ENCODE measurements at regions not wholly inside any gene's neighbourhood (a gene's known extent, or its start where the extent isn't known, plus 50 kb on each side); places are given as distances from the start of the nearest gene placed in this dataset.
"Not testable (repeated sequence)": the region's sequence is repeated elsewhere in the genome, so short reads cannot be mapped to it uniquely, and the experiment has no call there.

DNA sequence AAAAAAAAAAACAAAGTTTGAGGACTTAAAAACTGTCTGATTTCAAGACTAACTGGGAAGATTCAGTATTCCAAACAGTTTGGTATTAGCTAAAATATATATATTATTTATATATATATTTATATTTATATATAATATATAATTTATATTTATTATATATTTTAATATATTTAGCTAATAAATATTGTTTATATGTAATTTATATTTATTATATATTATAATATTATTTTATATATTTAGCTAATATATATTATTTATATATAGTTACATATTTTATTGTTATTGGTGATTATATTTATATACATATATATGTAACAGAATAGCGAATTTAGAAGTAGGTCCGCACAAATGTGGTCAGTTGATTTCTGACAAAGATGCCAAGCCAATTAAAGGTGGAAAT is 480.2 kb upstream of the C1orf87 start:
- DNase-seq (ENCODE audit: low read depth in 2 of 2), result no peak

DNA sequence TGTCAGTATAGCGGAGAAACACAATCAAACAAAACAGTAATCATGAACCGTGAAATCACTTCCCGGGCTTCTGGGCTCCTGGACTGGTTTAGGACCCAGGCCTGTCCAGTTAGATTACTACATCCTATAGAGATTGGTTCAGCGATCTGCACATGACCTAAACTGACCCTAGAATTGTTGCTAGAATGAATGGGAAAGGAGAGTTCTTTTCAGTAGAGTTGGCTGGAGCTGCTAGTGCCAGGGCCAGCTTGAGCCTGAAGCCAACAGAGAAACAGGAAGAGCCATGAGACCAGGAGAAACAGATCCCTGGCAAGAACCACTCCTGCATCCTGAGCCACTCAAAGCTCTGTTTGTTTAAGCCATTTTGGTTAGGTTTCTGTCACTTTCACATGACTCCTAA is 474.3 kb upstream of the C1orf87 start:
- no peak for DNase-seq (ENCODE audit: low read depth in 2 of 2)

- DNase-seq (ENCODE audit: low read depth in 2 of 2), result no peak
Measured at GRCh38 chr1:60541831-60542532, 468.4 kb upstream of the C1orf87 start.

DNA sequence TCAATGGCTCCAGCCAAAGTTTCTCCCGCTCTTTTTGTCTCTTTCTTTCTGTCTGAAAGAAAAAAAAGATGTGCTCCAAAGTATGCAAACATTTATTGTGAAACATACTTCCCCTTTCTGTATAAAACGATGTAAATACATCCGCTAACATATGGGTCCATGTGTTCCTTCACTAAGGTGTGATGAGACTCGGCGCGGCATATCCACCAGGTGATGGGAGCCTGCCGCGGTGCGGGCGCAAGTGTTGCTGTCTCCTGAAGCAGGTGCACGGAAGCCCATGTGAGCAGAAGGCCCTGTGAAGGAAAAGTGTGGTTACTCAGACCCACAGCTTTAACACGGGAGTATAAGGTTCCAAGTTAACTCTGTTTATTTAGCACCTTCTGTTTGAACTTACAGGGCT is 466.6 kb upstream of the C1orf87 start:
- no peak for DNase-seq (ENCODE audit: low read depth in 2 of 2)

DNA sequence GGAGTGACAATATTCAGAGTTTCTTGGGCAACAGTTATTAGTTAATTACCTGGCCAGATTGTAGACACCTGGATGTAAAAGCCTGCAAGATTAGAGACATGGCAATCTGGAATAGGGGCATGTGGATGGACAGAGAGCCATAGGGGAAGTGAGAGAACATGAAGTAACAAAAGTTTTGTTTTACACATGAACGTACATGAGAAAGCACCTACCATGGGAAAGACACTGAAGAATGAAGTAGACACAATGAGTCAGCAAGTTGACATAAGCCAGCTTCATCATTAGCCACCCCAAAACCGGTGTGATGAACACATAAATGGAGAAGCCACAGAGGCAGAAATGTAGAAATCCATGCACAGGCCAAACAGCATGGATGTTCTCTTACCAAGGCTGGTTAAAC is 462.1 kb upstream of the C1orf87 start:
- DNase-seq (ENCODE audit: low read depth in 2 of 2), result no peak

DNA sequence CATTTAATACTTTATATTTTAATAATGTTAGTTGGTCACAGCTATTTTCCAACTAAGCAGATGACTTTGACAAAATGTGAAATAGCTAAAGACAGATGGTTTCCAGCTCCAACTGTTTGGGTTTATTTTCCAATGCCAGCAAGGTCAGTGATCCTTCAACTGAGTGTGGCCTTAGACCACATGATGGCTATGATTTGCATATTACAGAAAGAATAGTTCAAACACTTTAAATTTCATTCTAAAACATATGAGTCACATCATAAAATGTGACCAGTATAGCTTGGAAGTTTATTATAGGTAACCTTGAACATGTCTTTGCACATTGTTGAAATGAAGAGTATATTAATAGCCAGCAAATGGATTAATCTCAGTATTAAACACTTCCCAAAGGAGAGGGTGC is 454.0 kb upstream of the C1orf87 start:
- DNase-seq (ENCODE audit: low read depth in 2 of 2), result no peak

GRCh38 chr1:60516996-60517395 is 443.4 kb upstream of the C1orf87 start:
- DNase-seq (ENCODE audit: low read depth in 2 of 2), result no peak

DNA sequence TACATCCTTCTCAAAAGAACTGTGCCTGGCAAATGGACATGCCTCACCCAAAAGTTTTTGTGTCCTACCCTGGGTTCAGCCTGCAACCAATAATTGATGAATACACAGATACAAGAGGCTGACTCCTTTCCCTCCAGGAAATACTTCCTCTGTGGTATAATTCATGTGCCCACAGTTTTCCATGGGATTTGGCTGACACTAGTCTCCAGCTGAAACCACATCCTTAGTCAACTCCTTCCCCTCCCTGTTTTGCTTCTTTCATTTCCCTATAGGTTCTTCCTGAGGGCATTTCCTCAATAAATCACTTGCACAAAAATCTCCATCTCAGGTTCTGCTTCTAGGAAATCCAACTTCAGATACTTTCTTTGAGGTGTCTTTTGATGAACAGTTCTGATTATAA is 436.6 kb upstream of the C1orf87 start:
- DNase-seq (ENCODE audit: low read depth in 2 of 2), result no peak

GRCh38 chr1:60504206-60504840 is 430.8 kb upstream of the C1orf87 start:
- no peak for DNase-seq (ENCODE audit: low read depth in 2 of 2)

GRCh38 chr1:60503266-60503925 is 429.8 kb upstream of the C1orf87 start:
- no peak for DNase-seq (ENCODE audit: low read depth in 2 of 2)

DNA sequence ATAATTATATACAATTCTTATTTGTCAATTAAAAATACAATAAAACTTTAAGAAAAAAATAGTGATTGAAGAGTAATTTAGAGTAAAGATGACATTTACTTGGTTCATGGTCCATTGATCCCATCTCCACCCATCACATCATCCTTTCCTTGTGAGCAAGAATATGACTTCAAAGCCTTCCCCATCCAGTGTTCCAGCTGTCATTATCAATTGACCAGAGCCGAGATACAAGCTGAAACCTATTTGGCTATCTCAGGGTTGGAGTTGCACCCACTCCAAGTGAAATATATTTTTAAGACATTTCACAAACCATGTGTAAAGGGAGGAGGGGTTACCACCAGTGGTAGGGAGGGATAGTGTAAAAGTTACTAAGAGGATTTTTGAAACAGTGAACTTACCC is 428.9 kb upstream of the C1orf87 start:
- no peak for DNase-seq (ENCODE audit: low read depth in 2 of 2)

- DNase-seq (ENCODE audit: low read depth in 2 of 2), result not testable (repeated sequence)
Measured at GRCh38 chr1:60489916-60490480, 416.4 kb upstream of the C1orf87 start.

GRCh38 chr1:60488847-60489246 is 415.3 kb upstream of the C1orf87 start:
- no peak for DNase-seq (ENCODE audit: low read depth in 2 of 2)

DNA sequence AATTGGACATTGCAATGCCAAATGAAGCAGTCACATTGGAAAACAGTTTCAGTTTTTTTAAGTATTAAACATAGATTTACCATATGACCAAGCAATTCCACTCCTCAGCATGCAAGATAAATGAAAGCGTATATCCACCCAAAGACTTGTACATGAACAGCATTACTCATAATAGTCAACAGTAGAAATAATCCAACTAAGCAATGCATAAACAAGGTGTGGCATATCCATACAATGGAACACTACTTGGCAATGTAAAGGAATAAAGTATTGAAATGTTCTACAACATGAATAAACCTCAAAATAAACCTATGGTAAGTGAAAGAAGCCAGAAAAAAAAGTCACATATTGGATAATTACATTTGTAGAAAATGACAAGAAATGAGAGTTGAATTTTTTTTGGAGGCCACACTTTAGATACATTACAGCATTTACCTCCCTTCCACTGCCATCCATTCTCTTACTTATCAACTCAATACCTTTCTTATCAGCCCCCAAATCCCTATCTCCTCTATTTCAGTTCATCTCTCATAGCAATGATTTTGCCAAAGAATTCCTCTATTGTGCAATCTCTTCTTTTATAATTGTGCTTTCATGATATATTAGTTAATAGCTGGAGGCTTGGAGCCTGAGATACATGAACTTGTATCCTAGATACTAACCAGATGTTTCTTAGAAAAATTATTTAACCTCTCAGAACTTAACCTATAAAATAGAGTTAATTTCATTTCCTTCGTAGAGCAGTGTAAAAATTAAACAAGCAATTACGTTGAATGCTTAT is 414.2 kb upstream of the C1orf87 start:
- no peak for DNase-seq (ENCODE audit: low read depth in 2 of 2)

DNA sequence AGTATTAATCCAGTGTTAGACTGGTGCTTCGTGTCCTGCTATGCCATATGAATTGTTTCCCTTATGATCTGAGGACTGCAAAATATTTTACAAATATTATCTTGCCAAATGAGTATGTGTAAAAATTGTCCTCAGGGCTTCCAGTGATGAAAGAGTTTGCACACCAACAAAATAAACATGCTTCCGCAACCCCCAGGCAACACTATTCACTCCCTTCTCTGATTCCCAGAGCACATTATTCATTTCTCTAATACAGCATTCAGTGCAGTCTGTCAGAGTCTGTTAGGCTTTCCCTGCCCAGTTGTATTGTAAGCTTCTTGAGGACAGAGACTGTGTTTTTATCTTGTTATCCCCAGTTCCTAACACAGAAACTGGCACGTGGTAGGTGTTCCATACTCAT is 409.9 kb upstream of the C1orf87 start:
- no peak for DNase-seq (ENCODE audit: low read depth in 2 of 2)

DNA sequence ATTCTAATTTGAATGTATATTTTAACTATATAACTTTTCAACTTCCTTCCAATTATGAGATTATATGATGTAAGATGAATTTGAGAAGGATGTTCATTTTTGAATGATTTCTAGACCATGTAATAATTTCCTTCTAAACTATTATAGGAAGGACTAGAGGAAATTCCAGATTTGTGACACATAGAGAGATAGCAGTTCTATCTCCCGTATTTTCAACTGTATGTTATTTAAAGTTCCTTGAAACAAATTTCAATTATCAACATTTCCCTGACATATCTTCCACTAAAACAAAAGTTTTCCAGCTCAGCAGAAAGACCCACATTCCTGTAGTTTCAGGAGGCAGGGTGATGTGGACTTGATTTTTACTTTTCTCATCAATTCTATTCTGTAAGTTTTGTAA is 396.7 kb upstream of the C1orf87 start:
- no peak for DNase-seq (ENCODE audit: low read depth in 2 of 2)

DNA sequence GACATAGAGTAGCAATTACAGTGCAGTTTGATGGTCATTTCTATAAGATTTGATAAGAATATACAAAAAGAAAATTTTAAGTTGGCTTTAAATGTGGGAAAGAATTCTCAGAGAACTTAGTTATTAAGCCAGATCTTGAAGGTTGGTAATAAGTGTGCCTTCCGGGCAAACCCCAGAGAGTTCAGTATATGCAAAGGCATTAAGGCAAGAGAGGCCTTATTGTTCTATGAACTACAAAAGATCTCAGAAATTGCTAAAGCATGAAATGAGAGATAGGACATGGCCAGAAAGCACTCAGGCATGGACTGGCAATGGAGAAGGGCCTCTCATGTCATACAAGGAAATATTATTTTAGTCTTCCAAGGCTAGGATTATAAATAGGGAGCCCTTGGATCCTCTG is 390.2 kb upstream of the C1orf87 start:
- DNase-seq (ENCODE audit: low read depth in 2 of 2), result no peak

GRCh38 chr1:60463146-60463545 is 389.6 kb upstream of the C1orf87 start:
- DNase-seq (ENCODE audit: low read depth in 2 of 2), result no peak

DNA sequence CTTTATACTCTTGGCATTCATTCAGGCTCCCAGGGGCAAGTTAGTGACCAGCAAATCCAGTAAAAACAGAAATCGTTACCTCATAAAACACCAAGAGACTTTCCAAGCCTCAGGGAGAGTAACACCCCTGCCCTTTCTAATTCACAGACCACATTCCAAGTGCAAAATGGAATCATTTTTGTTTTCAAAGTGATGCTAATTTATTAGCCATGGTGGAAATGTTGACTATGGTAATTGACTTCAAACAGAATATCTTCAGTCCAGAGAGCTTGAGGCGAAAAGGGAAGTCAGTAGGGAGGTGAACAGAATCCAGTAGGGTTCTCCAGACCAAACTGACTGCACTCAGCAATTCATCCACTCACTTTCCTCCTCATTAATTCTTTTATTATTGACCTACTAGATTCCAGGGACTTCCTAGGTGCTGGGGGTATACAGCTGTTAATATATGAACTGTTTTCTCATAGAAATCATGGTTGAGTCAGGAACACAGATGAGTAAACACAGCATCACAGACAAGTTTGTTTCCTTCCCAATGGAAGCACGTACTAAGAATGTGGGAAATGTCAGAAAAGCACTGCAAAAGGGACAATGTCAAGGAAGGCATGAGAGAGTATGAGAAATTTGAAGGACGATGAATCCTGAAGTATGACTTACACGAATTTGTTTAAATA is 388.5 kb upstream of the C1orf87 start:
- DNase-seq (ENCODE audit: low read depth in 2 of 2), result no peak

DNA sequence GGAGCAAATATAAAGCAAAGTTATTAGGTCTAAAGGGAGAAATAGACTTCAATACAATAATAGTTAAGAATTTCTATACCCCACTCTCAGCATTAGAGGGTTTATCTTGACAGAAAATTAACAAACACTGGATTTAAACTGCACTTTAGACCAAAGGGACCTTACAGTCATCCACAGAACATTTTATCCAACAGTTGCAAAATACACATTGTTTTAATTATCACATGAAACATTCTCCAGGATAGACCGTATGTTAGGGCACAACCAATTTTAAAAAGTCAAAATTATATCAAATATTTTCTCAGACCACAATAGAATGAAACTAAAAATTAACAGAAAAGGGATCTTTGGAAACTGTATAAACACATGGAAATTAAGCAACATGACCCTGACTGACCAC is 384.5 kb upstream of the C1orf87 start:
- DNase-seq (ENCODE audit: low read depth in 2 of 2), result no peak

DNA sequence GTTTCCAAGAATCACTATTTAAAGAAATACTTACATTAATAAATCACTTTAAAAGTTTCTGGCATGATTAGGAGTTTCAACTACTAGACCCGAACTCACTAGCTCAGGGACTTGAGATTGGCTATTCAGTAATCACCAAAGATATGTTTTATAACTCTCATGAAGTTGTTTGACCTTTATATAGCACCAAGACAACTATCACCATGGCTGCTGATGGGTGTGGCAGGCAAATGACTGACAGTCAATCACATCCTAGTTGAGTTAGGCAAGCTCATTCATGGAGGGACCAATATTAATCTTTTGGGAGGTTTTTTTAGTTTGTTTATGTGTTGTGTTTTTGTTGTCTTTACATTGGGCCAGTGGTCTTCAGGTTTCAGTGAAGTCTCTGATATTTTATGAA is 376.3 kb upstream of the C1orf87 start:
- DNase-seq (ENCODE audit: low read depth in 2 of 2), result no peak

- no peak for DNase-seq (ENCODE audit: low read depth in 2 of 2)
Measured at GRCh38 chr1:60448850-60449249, 375.3 kb upstream of the C1orf87 start.

All from fibroblast of skin of left biceps (primary cell).